NCI-H460 (cell line): ENCODE measurements at regions not wholly inside any gene's neighbourhood (a gene's known extent, or its start where the extent isn't known, plus 50 kb on each side); places are given as distances from the start of the nearest gene placed in this dataset.

Source experiments
- DNase-seq: peaks from one replicate; pipeline ENCODE4 v3.0.0-alpha.2; 2016; ENCODE audit warnings: low read depth; ENCODE audit errors: extremely low read depth

- no peak for DNase-seq
Measured at GRCh38 chr6:99219788-99220187, 129.7 kb downstream of the FAXC start.

- no peak for DNase-seq
Measured at GRCh38 chr6:99216959-99217358, 132.5 kb downstream of the FAXC start.

- no peak for DNase-seq
Measured at GRCh38 chr6:99195986-99196655, 153.4 kb downstream of the FAXC start.

GRCh38 chr6:99192561-99192960 is 156.9 kb downstream of the FAXC start:
- no peak for DNase-seq

- DNase-seq: no peak
Measured at GRCh38 chr6:99189823-99190721, 159.4 kb downstream of the FAXC start.

GRCh38 chr6:99187429-99187828 is 162.0 kb downstream of the FAXC start:
- DNase-seq: no peak

GRCh38 chr6:99186417-99186816 is 163.1 kb downstream of the FAXC start:
- DNase-seq: no peak

- DNase-seq: no peak
Measured at GRCh38 chr6:99185525-99185924, 163.9 kb downstream of the FAXC start.

GRCh38 chr6:99184696-99185095 is 164.8 kb downstream of the FAXC start:
- DNase-seq: no peak

GRCh38 chr6:99183066-99183465 is 166.4 kb downstream of the FAXC start:
- no peak for DNase-seq

- no peak for DNase-seq
Measured at GRCh38 chr6:99181174-99181573, 168.3 kb downstream of the FAXC start.

GRCh38 chr6:99178168-99178567 is 171.3 kb downstream of the FAXC start:
- no peak for DNase-seq

- DNase-seq: no peak
Measured at GRCh38 chr6:99177736-99178135, 171.7 kb downstream of the FAXC start.

GRCh38 chr6:99165838-99166237 is 183.6 kb downstream of the FAXC start:
- no peak for DNase-seq

- DNase-seq: no peak
Measured at GRCh38 chr6:99152347-99152643, 197.2 kb downstream of the FAXC start.

- peak; percentile 36 for DNase-seq
Measured at GRCh38 chr6:99151634-99152346, 197.7 kb downstream of the FAXC start.

GRCh38 chr6:99148761-99149160 is 200.7 kb downstream of the FAXC start:
- DNase-seq: no peak

- no peak for DNase-seq
Measured at GRCh38 chr6:99148111-99148510, 200.4 kb upstream of the FBXL4 start.

GRCh38 chr6:99147206-99147605 is 199.5 kb upstream of the FBXL4 start:
- DNase-seq: no peak

GRCh38 chr6:99146711-99147110 is 199.0 kb upstream of the FBXL4 start:
- no peak for DNase-seq

GRCh38 chr6:99145738-99146137 is 198.0 kb upstream of the FBXL4 start:
- no peak for DNase-seq
